Sigmoid colon (tissue), 4 donors: ENCODE measurements at regions not wholly inside any gene's neighbourhood (a gene's known extent, or its start where the extent isn't known, plus 50 kb on each side); places are given as distances from the start of the nearest gene placed in this dataset.

ENCODE experiments used
- EP300 ChIP-seq, 4 donors: sonication (generic); formaldehyde crosslinking; IDR thresholded peaks; one replicate each; pipeline ENCODE4 v1.6.1; 2017; ENCODE audit warnings: antibody characterized with exemption in 4 of 4
- POLR2AphosphoS5 ChIP-seq, 4 donors: sonication (generic); formaldehyde crosslinking; IDR thresholded peaks; one replicate each; pipeline ENCODE4 v1.6.1; 2017; ENCODE audit warnings: antibody characterized with exemption in 4 of 4
- TF ChIP-seq, protein P1 (sequence below), 4 experiments: fragments of 450-650 bp in 3 of 4; fragments of 200-600 bp in 1 of 4; IDR thresholded peaks; one replicate each; pipeline ENCODE4 v1.5.1; 2016 to 2019; ENCODE audit warnings: antibody characterized with exemption in 4 of 4, mild to moderate bottlenecking in 3 of 4, moderate library complexity in 2 of 4

DNA sequence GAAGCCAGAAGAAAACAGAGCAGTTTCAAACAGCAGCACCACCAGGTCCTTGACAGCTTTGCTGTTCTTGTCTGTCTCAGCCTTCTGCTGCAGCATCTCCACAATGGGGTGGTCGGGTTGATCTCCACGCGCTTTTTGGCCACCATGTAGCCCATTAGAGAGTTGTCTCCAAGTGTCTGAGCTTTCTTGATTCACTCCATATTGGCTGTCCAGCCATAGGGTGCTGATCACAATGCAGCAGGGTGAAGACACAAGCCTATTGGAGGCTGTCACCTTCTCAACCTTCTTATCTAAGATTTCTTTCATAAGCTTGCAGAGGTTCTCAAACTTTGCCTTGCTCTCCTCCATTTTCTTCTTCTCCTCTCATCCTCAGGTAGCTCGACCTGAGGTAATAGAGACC is 175.4 kb upstream of the S100G start:
- TF ChIP-seq EP300 (IDR thresholded peaks at IDR 0.05) = no peak
- no peak for TF ChIP-seq POLR2AphosphoS5 (IDR thresholded peaks at IDR 0.05)
- TF ChIP-seq, protein P1, sequence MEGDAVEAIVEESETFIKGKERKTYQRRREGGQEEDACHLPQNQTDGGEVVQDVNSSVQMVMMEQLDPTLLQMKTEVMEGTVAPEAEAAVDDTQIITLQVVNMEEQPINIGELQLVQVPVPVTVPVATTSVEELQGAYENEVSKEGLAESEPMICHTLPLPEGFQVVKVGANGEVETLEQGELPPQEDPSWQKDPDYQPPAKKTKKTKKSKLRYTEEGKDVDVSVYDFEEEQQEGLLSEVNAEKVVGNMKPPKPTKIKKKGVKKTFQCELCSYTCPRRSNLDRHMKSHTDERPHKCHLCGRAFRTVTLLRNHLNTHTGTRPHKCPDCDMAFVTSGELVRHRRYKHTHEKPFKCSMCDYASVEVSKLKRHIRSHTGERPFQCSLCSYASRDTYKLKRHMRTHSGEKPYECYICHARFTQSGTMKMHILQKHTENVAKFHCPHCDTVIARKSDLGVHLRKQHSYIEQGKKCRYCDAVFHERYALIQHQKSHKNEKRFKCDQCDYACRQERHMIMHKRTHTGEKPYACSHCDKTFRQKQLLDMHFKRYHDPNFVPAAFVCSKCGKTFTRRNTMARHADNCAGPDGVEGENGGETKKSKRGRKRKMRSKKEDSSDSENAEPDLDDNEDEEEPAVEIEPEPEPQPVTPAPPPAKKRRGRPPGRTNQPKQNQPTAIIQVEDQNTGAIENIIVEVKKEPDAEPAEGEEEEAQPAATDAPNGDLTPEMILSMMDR (IDR thresholded peaks at IDR 0.05) = no peak
